DND-41 (cell line): ENCODE measurements at regions not wholly inside any gene's neighbourhood (a gene's known extent, or its start where the extent isn't known, plus 50 kb on each side); places are given as distances from the start of the nearest gene placed in this dataset.

Experiments used
- CTCF ChIP-seq: IDR thresholded peaks from 2 replicates; pipeline ENCODE4 v1.5.1; 2012; ENCODE audit warnings: borderline replicate concordance, low read length, moderate library complexity, mild to moderate bottlenecking; ENCODE audit not compliant: poor library complexity, severe bottlenecking; ENCODE audit errors: extremely low read depth
- EZH2 ChIP-seq: IDR thresholded peaks from 3 replicates; pipeline ENCODE4 v1.6.1; 2012; ENCODE audit warnings: borderline replicate concordance, low read depth, mild to moderate bottlenecking, moderate library complexity, low read length, inconsistent platforms; ENCODE audit not compliant: severe bottlenecking

GRCh38 chr4:117786566-117786965, 247.7 kb upstream of the NDST3 start:
- TF ChIP-seq CTCF (no peak), EZH2 (no peak)
